ENCODE measurements at regions not wholly inside any gene's neighbourhood (a gene's known extent, or its start where the extent isn't known, plus 50 kb on each side); places are given as distances from the start of the nearest gene placed in this dataset.
"Not testable (repeated sequence)": the region's sequence is repeated elsewhere in the genome, so short reads cannot be mapped to it uniquely, and the experiment has no call there.

- Mint-ChIP-seq H3K4me3 (no peak overlapping the region), H3K27me3 (no peaks in the 10 kb centered on the region), H3K27ac (no peak overlapping the region), H3K36me3 (ENCODE audit: low read depth) (peaks cover 31% of the 10 kb centered on the region), H3K4me1 (peaks cover 47% of the 10 kb centered on the region), H3K9me3 (peaks cover 37% of the 10 kb centered on the region)
- ChIA-PET POLR2A (no interaction called here), CTCF (no interaction called here)
- DNase-seq = no peak
Measured at GRCh38 chr1:168472223-168472622, 71.6 kb downstream of the XCL2 start.

DNA sequence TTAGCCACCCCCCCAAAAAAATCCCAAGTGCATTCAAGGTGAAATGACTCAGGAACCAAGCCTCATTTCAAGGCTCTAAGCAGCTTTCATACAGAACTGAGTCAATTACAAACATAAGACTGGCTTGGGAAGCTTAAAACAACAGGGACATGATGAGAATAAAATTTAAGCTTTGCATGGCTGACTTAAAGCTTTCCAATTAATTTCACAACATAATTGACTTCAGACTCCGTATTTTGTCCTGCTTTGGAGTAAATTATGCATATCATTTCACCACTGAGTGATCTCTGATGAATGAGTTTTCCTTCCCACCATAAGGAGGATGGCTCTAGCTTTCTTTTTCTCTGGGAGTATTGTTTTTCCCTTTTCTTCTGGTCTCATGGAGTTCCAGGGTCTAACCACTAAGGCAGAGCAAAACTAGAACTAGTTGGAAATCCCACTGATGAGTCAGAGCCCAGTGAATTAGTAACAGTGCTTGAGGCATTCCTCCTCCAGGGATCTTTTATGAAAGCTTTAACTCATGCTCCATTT lies 72.8 kb downstream of the XCL2 start:
- no peak for DNase-seq
- ChIA-PET CTCF (interaction anchor here (0.8 to 4.5 kb wide), 4 partner anchors 10 to 129 kb away, joined by 3 to 29 read pairs (median 6); no protein-coding TSS in a partner anchor), POLR2A (no interaction called here)
- Mint-ChIP-seq H3K4me1 (peaks cover 53% of the 10 kb centered on the region), H3K4me3 (no peak overlapping the region), H3K27me3 (no peaks in the 10 kb centered on the region), H3K27ac (no peak overlapping the region), H3K9me3 (peaks cover 30% of the 10 kb centered on the region), H3K36me3 (ENCODE audit: low read depth) (peaks cover 30% of the 10 kb centered on the region)

GRCh38 chr1:168469690-168470089 lies 74.1 kb downstream of the XCL2 start:
- DNase-seq = peak; percentile 29
- H3K36me3 Mint-ChIP-seq (ENCODE audit: low read depth) = peaks cover 31% of the 10 kb centered on the region
- POLR2A ChIA-PET = no interaction called here
- H3K4me1 Mint-ChIP-seq = peaks cover 63% of the 10 kb centered on the region
- H3K27ac Mint-ChIP-seq = no peak overlapping the region
- H3K4me3 Mint-ChIP-seq = no peak overlapping the region
- CTCF ChIA-PET = interaction anchor here (0.9 to 4.5 kb wide), 10 partner anchors 12 to 128 kb away, joined by 3 to 29 read pairs (median 4); no protein-coding TSS in a partner anchor
- H3K9me3 Mint-ChIP-seq = peaks cover 24% of the 10 kb centered on the region
- no peaks in the 10 kb centered on the region for H3K27me3 Mint-ChIP-seq

GRCh38 chr1:168468822-168469221 lies 75.0 kb downstream of the XCL2 start:
- POLR2A ChIA-PET = no interaction called here
- no peak overlapping the region for H3K4me3 Mint-ChIP-seq
- H3K27me3 Mint-ChIP-seq = no peaks in the 10 kb centered on the region

DNA sequence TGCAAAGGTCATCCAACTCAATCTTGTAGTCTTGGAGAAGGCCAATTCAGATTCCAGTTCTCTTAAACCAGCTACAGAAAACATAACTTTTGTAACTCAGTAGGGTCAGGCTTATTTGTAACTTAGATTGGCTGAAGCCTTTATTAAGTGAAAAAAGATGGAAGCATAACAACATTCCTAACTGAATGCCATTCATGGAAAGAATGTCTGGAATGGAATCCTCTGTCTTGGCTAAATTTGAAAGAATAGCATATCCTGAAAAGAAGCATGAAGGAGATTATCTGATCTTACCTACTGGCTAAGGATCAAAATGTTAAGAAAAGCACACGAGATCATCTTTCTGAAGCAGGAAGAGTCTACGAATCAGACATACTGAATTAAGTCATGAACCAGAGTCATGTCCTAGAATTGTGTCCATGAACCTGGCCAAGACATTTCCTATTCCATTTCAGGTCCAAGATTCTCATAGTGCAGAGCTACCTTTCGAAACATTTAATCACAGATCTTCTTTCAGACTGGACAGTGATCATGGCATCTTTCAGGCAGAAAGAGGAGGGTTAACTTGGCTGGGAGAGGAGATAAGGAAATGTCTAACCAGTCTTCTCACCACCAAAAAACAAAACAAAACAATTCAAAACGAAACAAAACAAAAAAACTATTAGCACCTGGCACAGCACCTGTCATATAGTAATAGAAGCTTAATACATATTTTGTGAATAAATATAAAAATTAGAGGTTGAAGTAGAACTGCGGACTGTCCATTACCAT lies 75.6 kb downstream of the XCL2 start:
- ChIA-PET POLR2A (interaction anchor here (0.6 kb wide), 1 partner anchor 23 kb away, joined by 3 read pairs; no protein-coding TSS in a partner anchor), CTCF (interaction anchor here (0.6 to 4.5 kb wide), 11 partner anchors 12 to 126 kb away, joined by 3 to 29 read pairs (median 3); no protein-coding TSS in a partner anchor)
- peaks cover 30% of the 10 kb centered on the region for H3K36me3 Mint-ChIP-seq (ENCODE audit: low read depth)
- DNase-seq = no peak
- peaks cover 21% of the 10 kb centered on the region for H3K9me3 Mint-ChIP-seq
- H3K27ac Mint-ChIP-seq = peak overlapping the region; percentile 83
- peaks cover 65% of the 10 kb centered on the region for H3K4me1 Mint-ChIP-seq
- no peaks in the 10 kb centered on the region for H3K27me3 Mint-ChIP-seq
- peak overlapping the region; percentile 54 for H3K4me3 Mint-ChIP-seq

More at GRCh38 chr1:168468822-168469221, 75.0 kb downstream of the XCL2 start:
- Mint-ChIP-seq H3K4me1 (peaks cover 65% of the 10 kb centered on the region), H3K9me3 (peaks cover 23% of the 10 kb centered on the region), H3K27ac (peak overlapping the region; percentile 83), H3K36me3 (ENCODE audit: low read depth) (peaks cover 36% of the 10 kb centered on the region)
- DNase-seq = no peak
- CTCF ChIA-PET = interaction anchor here (0.6 to 4.5 kb wide), 10 partner anchors 11 to 127 kb away, joined by 3 to 29 read pairs (median 3); no protein-coding TSS in a partner anchor

DNA sequence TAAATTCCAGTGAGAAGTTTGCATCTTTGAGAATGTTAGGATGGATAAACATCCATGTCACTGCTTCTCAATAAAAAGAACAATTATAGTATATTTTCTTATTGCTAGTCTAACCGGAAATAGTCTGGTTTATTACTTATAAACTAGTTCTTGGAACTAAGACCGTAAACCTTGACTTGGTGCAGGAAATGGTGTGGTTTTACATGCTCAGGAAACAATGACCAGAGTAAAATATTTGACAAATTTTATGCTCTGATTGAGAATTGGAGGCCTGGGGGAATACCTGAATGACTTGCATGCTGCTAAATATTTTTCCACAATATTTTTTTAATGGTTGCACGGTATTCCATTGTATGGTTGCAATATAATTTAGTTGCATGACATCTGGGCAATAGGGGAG lies 76.3 kb downstream of the XCL2 start:
- Mint-ChIP-seq H3K4me3 (peak overlapping the region; percentile 54), H3K36me3 (ENCODE audit: low read depth) (peaks cover 25% of the 10 kb centered on the region), H3K27me3 (no peaks in the 10 kb centered on the region), H3K4me1 (peaks cover 65% of the 10 kb centered on the region), H3K27ac (peak overlapping the region; percentile 83), H3K9me3 (peaks cover 15% of the 10 kb centered on the region)
- DNase-seq = no peak
- ChIA-PET POLR2A (no interaction called here), CTCF (interaction anchor here (0.8 to 4.5 kb wide), 7 partner anchors 13 to 154 kb away, joined by 3 to 29 read pairs (median 4); no protein-coding TSS in a partner anchor)

DNA sequence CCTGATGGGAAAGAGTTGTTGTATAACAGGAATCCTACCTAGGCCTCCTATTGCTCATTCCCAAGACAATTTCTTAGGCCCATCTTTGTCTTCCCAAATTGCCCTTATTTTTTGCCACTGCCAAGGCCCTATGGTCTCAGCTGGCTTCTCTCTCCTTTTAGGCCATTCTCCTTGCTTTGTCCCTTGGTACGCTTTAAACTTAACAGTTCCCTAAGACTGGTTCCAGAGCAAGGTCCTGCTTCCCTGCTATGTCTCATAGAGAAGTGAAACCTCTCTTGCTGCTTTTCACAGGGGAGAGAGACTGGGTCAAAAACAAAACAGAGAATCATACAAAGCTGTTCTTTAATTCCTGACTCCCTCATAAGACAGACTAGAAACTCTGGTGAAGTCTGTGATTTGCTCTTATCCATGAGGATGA lies 77.1 kb downstream of the XCL2 start:
- ChIA-PET POLR2A (interaction anchor here (0.7 kb wide), 1 partner anchor 16 kb away, joined by 3 read pairs; no protein-coding TSS in a partner anchor), CTCF (interaction anchor here (0.8 to 2.2 kb wide), 4 partner anchors 12 to 154 kb away, joined by 3 to 6 read pairs (median 4); no protein-coding TSS in a partner anchor)
- no peaks in the 10 kb centered on the region for H3K27me3 Mint-ChIP-seq
- DNase-seq = no peak
- H3K27ac Mint-ChIP-seq = peak overlapping the region; percentile 83
- H3K4me3 Mint-ChIP-seq = no peak overlapping the region
- peaks cover 65% of the 10 kb centered on the region for H3K4me1 Mint-ChIP-seq
- H3K36me3 Mint-ChIP-seq (ENCODE audit: low read depth) = peaks cover 27% of the 10 kb centered on the region
- H3K9me3 Mint-ChIP-seq = peaks cover 16% of the 10 kb centered on the region

DNA sequence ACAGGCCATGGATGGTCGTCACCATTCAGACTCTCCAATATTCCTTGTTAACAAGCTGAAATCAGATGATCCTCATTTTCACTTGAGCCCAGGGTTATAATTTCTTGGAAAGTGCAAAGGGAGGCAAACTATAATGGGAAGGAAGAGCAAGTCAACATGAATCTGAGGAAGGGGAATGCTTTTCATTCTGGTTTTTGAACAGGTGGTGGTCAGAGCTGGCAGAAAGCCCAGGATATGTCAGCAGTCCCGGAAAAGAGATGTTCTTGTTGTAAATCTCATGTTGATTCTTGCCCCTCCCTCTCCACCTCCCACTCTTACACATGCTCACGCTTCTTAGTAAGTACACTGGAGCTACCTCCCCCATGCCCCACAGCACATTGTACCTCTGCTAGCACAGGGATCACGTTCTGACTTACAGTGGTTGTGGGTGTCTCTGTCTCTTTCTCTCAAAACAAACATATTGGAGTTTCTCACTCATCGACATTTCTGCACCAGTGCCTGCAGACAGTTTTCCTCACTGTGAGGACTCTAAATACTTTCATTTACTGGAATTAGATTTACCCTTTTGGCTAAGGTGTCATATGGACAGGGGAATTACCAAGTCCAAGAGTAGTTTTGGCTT lies 77.6 kb downstream of the XCL2 start:
- POLR2A ChIA-PET = interaction anchor here (0.7 kb wide), 1 partner anchor 15 kb away, joined by 3 read pairs; no protein-coding TSS in a partner anchor
- H3K27me3 Mint-ChIP-seq = no peaks in the 10 kb centered on the region
- H3K4me1 Mint-ChIP-seq = peaks cover 65% of the 10 kb centered on the region
- peaks cover 21% of the 10 kb centered on the region for H3K9me3 Mint-ChIP-seq
- CTCF ChIA-PET = interaction anchor here (1.2 to 2.2 kb wide), 3 partner anchors 12 to 27 kb away, joined by 3 to 6 read pairs (median 4); no protein-coding TSS in a partner anchor
- no peak overlapping the region for H3K4me3 Mint-ChIP-seq
- peak; percentile 30 for DNase-seq
- H3K36me3 Mint-ChIP-seq (ENCODE audit: low read depth) = peaks cover 31% of the 10 kb centered on the region
- H3K27ac Mint-ChIP-seq = peak overlapping the region; percentile 83

DNA sequence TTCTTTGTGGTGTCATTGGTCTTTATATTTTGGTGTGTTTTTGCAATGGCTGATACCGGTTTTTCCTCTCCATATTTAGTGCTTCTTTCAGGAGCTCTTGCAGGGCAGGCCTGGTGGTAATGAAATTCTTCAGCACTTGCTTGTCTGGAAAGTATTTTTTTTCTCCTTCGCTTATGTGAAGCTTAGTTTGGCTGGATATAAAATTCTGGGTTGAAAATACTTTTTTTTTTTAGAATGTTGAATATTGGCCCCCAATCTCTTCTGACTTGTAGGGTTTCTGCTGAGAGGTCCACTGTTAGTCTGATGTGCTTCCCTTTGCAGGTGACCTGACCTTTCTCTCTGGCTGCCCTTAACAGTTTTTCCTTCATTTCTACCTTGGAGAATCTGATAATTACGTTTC lies 82.7 kb downstream of the XCL2 start:
- Mint-ChIP-seq H3K36me3 (ENCODE audit: low read depth) (peaks cover 49% of the 10 kb centered on the region), H3K4me1 (peaks cover 25% of the 10 kb centered on the region), H3K9me3 (peaks cover 44% of the 10 kb centered on the region)
- DNase-seq, H3K27ac Mint-ChIP-seq, POLR2A ChIA-PET, H3K4me3 Mint-ChIP-seq, H3K27me3 Mint-ChIP-seq: not testable (repeated sequence)
- CTCF ChIA-PET = interaction anchor here (0.6 kb wide), 1 partner anchor 27 kb away, joined by 3 read pairs; no protein-coding TSS in a partner anchor

DNA sequence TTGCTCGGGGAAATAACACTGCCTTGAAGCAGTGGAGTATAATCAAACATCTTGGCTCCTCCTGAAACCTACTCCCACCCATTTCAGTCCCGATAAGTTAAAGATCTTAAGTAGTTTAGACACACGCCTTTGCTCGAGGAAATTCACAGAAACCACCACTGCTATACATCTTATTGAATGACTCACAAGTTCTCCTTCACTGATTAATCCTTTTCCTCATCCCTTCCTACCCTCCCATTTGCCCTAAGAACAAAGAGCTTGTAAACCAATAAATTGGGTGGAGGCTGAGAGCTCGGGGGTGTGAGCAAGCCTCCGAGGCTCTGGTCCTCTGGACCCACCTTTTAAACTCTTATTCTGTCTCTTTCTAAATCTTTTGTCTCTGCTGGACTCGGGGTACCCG lies 86.5 kb downstream of the XCL2 start:
- H3K4me3 Mint-ChIP-seq, DNase-seq, H3K27ac Mint-ChIP-seq, H3K27me3 Mint-ChIP-seq, POLR2A ChIA-PET: not testable (repeated sequence)
- CTCF ChIA-PET = interaction anchor here (1.6 kb wide), 1 partner anchor 24 kb away, joined by 3 read pairs; no protein-coding TSS in a partner anchor
- Mint-ChIP-seq H3K9me3 (peaks cover 47% of the 10 kb centered on the region), H3K4me1 (peaks cover 21% of the 10 kb centered on the region), H3K36me3 (ENCODE audit: low read depth) (peaks cover 47% of the 10 kb centered on the region)

GRCh38 chr1:168455764-168456163 lies 88.0 kb downstream of the XCL2 start:
- Mint-ChIP-seq H3K4me1 (peaks cover 27% of the 10 kb centered on the region), H3K27me3 (peaks cover 5% of the 10 kb centered on the region), H3K9me3 (peaks cover 41% of the 10 kb centered on the region), H3K27ac (no peak overlapping the region), H3K4me3 (no peak overlapping the region), H3K36me3 (ENCODE audit: low read depth) (peaks cover 40% of the 10 kb centered on the region)
- ChIA-PET POLR2A (no interaction called here), CTCF (interaction anchor here (2.1 to 2.8 kb wide), 3 partner anchors 10 to 16 kb away, joined by 6 to 13 read pairs (median 7); no protein-coding TSS in a partner anchor)
- DNase-seq = no peak

DNA sequence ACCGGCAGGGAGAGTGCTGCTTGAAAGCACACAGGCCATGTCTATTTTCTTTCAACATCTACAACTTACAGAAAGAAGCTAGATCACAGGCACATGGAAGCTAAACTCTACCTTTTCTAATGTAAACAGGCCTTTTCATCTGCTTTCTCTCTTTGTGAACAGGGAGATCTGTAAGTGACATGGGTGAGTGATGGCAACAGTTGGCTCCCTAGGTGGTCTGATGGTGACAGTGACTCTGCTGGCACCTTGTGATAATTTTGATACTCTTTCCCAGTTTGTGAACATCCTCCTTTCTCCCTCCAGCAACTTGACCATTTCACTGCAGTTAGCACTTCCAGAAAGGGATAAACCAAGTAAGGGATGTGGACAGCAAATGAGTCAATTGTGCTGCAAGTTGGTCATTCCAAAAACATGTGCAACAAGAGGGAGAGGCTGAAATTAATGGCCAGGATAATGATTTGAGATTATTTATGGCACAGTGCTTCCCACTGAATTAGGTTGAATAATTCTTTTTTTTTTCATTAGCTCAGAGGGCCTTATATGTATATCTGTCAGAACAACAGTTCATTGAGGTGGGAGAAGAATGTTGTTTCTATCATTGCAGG lies 89.5 kb downstream of the XCL2 start:
- CTCF ChIA-PET = interaction anchor here (1.8 to 2.8 kb wide), 4 partner anchors 8 to 111 kb away, joined by 3 to 13 read pairs (median 6); no protein-coding TSS in a partner anchor
- H3K27me3 Mint-ChIP-seq = no peaks in the 10 kb centered on the region
- H3K4me1 Mint-ChIP-seq = peaks cover 30% of the 10 kb centered on the region
- POLR2A ChIA-PET = no interaction called here
- DNase-seq = no peak
- H3K4me3 Mint-ChIP-seq = no peak overlapping the region
- H3K9me3 Mint-ChIP-seq = peaks cover 36% of the 10 kb centered on the region
- peaks cover 32% of the 10 kb centered on the region for H3K36me3 Mint-ChIP-seq (ENCODE audit: low read depth)
- H3K27ac Mint-ChIP-seq = no peak overlapping the region

Data from activated CD4-positive, alpha-beta T cell treated with anti-CD3 and anti-CD28 coated beads, Interleukin-2, amount 10 ng/mL, durations not matched to agents 7 days and 5 days (primary cell).